A204.1 (cell line): ENCODE measurements at regions not wholly inside any gene's neighbourhood (a gene's known extent, or its start where the extent isn't known, plus 50 kb on each side); places are given as distances from the start of the nearest gene placed in this dataset.

ENCODE experiments used
- FAIRE-seq: peaks from 2 replicates; lab custom pipeline; 2012; peaks lifted over from hg19 to GRCh38; lab: Jason Lieb, UNC

DNA sequence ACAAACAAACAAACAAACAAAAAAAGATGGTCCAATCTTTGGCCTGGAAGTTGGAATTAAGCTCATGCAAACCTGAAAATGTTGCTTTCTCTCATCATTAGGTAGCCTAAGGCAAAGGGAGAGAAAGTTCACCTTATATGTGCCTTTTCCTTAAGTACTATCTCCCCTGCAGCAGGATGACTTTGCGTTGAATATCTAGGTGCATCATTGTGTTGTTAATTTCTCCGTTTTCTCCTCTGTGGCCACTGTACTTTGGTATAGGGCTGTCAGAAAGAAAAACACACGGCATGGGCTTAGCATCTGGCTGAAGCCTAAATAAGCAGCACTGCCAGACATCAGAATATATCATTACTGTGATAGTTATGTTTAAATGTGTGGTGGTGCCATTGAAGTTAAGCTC, 345.5 kb downstream of the BCAT1 start:
- FAIRE-seq: no peak

DNA sequence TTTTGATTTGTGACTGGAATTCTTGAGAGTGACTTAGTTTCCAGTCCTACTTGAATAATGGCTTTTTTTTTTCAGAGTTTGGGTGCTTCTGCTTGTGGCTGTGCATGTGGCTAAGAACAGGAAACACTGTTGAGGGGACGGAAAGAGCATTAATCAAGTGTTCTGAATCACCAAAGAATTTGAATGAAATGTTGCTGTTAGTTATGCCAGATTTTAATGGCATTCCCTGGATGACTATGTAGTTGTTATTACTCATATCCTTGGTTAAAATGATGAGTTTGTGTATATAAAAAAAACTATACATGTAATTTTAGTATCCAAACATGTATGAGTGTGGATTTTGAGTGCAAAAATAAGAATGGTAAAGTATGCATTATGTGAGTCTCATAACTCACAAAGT, 347.9 kb downstream of the BCAT1 start:
- FAIRE-seq: no peak

DNA sequence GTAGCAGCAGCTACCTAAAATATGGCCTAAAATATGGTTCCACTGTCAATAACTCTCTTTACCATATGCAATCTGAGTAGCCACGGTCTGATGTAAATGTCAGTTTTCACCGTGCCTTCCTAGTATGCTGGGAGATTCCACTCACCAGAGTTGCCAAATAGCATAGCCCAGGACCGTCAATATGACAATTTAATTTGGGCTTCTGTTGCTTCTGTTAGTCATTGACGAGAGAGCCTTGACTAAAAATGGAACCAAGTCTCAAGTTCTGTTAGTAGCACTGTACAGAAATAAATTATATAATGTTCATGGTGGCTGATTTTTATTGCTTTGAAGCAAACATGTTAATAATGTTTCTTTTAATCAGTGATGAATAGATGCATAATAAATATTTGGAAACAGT, 348.4 kb downstream of the BCAT1 start:
- FAIRE-seq: no peak

DNA sequence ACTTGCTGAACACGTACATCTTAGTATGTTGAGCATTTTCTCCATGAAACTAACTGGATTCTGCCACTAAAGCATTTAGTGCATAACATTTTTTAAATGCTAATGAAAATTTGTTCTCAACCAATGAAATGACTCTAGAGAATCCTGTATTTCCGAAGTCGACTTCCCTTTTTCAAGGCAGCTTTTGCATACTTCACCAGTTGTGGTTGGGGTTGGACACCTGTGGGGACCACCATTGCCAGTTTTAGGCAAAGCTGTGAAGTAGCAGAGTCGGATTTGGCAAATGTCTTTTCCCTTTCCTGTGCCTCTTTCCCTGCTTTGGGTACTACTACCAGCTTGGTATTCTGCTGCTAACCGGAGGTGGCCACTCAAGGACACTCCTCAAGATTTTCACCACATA, 349.2 kb downstream of the BCAT1 start:
- FAIRE-seq: no peak

DNA sequence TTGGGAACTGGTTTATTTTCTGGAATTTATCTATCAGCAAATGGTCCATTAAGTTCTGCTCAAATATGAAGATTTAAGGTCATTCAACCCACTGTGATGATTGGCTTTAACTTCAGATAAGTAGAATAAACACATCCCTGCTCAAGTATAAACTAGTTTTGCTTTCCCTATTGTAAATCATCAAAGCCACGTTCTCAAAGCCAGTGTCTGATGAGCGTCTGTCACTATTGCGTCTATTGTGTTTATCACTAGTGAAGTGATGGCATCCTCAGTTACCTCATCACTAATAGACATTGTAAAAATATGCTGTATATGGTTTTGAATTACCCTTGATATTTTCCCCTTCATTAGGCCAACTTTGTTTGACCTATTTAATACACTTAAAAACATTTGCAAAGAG, 351.3 kb downstream of the BCAT1 start:
- no peak for FAIRE-seq

DNA sequence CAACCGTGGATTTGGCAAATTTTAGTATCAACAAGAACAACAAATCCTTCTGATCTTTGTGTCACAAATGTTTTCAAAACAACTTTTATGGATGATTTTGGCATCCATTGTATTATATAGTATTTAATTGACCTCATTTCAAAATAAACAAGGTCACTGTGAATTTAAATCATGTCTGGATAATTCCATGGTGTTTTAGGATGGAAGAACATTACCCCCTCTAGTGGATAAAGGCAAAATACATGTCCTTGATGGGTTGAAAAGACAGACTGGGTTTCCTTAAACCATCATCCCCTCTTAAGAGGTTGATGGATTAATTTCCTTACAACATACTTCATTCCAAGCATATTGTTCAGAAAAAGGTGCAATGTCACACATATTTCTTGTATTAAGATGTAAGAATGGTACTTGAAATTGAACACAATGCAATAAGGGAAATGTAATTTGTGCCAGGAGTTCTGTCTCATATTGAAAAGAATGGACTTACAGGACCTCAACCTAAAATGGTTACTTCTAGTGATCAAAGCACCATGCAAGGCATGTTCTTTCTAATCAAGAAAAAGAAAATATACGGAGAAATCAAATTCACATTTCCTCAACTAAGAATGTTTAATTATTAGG, 352.0 kb downstream of the BCAT1 start:
- FAIRE-seq: peak; percentile 88

DNA sequence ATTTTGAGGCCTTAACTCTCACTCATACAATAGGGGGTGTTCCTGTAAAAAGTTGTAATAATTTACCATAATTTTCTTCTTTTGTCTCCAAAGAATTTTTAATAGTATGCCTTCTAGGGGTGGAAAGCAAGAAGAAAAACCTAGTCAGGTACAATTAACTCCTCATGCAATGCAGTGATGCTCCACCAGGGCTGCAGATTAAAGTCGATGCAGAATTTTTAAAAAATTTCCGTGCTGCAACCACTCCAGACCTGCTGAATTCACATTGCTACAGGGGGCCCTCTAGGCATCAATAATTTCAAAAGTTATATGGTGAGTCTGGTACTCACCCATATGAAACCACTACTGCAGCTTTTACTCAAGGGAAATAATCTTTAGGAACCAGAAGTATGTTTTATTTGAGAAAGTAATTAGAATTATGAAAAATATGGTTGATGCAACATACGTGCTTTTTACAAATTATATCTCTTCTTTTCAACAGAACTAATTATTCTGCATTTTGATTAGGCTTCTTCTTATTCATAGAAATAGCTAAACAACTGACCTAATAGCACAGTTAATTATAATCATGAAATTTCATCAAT, 353.2 kb downstream of the BCAT1 start:
- FAIRE-seq: no peak

DNA sequence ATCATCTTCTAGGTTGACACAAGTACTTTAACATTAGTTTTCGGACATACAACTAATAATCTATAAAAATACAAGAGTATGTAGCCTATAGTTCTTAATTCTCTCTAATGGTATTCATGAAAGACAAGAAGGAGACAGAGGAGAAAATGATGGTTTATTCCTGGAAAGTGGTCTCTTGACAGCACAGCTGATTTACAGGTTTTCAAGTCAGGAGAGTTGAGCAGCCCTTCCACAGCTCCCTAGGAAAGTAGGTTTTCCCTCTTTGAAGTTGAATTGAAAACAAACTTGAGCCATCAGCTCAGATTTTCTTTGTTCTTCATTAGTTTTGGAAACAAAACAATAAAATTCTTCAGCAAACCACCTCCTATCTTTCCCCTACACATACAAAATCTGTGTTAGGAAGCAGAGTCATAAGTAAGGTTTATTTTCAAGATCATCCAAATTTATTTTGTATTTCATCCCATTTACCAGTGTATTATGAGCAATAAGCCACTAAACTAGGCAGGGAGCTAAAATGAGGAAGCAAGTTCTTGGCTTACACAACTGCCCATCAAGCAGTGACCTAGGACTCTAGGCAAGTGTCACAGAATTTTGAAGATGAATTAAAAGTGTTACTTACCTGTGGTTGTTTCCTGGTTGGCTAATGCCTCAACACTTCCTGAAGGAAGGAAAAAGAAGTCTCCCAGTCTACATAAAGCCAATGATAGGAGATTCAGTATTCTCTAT, 357.0 kb downstream of the BCAT1 start:
- no peak for FAIRE-seq

DNA sequence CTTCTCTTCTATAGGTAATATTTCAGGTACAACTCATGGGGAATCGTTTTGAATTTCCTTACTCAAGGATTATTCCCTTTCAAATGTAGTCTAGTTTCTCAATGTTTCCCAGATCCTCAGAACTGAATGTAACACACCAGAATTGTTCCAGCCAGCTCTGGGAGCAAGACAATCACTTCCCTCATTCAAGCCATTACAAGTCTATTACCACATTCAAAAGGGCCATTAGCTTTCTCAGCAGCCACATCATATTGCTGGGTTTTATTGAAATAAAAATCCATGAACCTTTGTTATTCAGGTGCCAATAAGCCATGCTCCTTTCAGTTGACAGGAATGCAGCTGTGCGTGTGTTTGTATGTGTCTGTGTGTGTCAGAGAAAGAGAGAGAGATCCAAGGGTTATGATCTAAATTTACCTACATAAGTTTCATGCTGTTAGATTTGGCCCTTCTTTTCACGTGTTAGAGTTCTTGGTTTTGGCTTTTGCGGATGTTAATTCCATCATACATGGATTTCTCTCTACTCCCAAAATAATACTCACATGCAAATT, 357.7 kb downstream of the BCAT1 start:
- FAIRE-seq: no peak

DNA sequence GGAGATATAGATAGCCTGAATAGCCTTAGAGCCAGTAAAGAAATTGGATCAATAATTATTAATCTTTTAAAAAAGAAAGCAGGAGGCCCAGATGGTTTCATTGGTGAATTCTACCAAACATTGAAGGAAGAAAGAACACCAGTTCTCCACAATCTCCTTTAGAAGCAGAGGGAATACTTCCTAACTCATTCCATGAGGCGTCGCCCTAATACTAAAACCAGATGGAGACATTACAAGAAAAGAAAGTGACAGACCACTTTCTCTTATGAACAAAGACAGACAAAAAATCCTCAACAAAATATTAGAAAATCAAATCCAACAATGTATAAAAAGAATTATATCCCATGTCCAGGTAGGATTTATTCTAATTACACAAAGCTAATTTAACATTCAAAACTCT, 362.6 kb downstream of the BCAT1 start:
- FAIRE-seq: no peak

DNA sequence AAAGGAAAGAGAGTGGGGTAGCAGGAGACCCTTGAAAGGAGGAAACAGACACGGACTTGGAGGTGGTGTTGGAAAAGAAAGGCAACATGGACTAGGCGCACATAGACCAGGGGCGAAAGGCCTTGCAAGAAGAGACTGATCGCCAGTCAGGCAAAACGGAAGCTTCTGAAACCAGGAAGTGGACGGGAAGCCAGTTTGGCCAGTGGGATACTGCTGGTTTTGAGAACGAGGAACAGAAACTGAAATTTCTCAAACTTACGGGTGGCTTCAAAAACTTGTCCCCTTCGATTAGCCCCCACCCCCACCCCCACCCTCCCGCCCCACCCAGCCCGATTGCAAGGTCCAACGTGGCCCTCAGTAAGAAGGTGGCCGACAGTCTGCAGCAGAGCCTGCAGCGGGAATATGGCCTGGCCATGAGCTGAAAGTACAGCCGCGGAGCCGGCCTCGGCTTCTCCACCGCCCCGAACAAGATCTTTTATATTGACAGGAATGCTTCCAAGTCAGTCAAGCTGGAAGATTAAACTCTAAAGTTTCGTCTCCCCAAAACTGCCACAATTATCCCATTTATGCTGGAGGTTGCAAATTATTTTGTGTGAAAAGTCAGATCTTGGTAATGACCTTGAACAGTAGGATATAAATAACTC, 364.7 kb downstream of the BCAT1 start:
- FAIRE-seq: no peak

DNA sequence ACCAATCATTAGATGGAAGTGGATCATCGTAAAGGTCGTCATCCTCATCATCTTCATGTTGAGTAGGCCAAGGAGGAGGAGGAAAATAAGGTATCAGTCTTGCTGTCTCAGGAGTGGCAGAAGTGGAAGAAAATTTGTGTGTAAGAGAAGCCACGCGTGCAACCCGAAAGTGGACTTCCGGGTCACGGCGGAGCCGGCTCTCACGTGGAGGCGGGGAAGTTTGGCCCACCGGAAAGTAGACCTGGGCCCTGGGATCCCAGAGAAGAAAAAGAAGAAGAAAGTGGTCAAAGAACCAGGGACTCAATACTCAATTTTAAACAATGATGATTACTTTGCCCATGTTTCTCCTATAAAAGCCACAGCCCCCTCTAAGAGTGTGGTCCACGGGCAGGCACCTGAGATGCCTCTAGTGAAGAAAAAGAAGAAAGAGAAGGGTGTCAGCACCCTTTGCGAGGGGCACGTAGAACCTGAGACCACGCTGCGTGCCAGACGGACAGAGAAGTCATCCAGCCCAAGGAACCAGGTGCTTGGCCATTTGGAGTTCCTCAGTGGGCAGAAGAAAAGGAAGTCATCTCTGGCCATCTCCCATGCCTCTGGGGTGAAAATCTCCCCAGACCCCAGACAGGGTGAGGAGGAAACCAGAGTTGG, 365.8 kb downstream of the BCAT1 start:
- FAIRE-seq: no peak

DNA sequence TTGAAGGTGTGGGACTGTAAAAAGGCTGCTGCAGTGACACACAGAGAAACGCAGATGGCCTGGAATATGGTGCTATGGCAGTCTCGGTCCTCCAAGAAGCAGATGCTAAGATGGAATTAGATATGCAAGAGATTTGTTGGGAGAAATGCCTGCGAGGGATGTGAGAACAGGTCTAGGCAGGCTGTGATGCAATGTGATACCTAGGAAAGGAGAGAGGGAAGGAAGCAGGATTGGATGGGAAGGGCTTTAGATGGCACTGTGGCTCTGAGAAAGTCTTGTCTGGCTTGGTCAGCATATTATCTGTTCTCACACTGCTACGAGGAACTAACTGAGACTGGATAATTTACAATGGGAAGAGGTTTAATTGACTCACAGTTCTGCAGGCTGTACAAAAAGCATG, 374.4 kb downstream of the BCAT1 start:
- no peak for FAIRE-seq

DNA sequence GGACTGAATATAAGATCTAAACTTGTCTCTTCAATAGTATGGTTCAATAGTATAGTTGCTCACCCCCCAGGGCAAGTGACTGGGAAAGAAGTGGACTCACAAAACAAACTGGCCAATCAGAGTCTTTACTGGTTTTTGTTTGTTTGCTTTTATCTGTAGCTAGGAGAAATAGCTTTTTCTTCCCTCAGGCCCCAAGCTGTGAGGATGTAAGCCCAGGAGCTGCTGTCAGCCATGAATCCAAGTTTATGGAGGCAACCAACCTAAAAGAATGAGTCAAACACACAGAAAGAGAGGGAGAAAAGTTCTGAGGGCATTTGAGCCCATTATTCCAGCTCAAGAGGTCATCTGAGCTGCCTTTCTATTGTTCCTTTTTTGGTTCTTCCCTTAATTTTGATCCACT, 375.3 kb downstream of the BCAT1 start:
- FAIRE-seq: no peak

DNA sequence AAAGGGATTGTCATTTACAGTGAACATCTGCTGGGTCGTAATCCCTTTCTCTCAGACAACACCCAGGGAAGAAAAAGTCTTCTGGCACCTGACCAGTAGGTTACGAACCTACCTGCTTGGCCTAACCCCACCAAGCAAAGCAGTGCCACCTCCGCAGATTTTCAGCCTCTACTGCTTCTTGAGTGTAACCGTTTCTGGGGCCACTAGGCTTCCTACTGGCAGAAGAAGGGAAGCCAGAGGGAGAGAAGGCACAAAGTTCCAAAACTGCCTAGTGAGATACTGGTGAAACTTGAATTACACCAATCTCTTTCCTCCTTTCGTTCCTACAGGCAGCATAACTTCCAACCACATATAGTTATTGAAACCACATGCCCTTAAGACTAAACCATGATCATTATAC, 383.6 kb downstream of the BCAT1 start:
- FAIRE-seq: no peak

DNA sequence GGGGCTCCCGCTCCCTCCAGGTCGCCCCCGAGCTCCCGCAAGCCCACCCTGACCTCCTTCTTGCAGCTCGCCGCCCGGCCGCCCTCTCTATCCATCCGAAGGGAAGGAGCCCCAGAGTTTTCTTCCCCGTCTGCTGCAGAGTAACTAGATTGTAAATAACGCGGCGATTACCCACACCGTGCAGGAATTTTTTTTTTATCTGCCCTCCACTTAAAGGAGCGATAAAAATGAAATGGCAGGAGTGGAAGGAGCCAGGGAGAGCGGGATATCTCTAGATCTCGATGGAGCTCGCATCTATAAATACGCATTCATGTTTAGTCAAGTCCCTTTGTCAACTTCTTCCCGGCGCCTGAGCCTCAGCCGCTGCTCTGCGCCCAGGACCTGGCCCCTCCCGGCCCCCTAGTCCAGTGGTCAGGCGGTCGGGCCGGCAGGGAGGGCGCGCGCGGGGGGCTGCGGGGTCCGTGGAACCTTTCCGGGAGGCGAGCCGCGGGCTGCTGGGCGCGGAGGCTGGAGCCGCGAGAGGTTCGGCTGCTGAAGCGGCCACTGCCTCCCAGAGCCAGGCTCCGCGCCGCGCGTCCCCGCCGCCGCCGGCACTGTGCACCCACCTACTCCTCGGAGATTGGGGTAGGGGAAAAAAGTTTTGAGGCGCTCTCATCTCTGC, 386.0 kb downstream of the BCAT1 start:
- FAIRE-seq: no peak

DNA sequence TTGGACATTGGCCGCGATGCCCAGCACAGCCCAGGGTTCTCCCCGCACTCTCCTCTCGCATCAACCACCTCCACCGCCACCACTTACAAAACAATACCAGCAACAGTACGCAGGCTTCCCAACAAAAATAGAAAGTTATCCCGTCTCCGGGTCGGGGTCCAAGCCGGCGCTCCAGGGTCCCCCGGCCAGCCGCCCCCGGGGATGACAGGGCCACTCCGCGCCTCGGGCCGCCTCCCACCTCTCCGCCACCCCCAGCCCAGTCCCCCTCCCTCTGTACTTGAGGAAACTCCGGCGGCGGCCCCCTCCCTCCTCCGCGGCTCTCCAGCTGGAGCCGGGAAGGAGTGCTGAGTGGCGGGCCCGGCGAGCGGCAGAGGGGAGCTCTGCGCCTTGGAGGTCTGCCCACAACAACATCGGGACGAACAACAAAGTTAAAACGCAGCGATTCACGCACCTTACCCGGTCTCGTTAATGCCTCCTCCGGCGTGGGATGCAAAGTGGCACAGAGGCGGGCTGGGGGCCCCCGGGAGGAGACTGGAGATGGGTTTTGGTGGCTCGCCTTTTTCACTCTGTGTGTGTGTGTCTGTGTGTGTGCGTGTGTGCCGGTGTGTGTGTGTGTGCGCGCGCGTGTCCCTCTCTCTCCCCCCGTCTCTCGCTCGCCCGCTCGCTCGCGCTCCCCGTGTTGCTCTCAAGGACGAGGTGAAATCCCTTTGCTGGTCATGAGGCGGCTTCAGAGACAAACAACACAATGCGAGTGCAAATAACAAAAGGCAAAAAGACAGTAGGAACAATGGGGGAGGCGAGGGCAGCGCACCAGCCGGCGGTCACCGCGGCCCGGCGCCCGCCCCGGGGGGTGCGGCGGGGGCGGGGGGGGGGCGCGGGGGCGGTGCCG, 386.8 kb downstream of the BCAT1 start:
- no peak for FAIRE-seq

DNA sequence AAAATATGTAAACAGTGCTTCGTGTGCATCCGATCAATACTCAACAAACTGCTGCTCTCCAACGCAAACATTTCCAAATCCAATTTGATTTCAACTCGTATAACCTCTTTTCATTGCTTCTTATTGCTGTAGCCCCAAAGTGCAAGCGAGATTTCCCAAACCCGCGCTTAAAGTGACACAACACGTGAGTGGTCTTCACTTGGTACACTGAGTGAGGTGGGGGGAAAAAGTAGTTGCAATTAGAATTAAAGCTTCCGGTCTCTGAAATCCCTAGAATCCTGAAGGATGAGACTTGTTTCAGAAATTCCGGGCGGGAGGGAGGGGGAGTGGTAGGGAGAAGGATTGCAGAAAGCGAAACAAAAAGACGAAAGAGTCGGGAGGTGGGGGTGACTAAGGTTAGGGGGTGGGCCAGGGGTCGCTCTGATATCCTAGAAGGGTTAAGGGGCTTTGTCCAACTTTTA, 387.5 kb downstream of the BCAT1 start:
- FAIRE-seq: no peak

DNA sequence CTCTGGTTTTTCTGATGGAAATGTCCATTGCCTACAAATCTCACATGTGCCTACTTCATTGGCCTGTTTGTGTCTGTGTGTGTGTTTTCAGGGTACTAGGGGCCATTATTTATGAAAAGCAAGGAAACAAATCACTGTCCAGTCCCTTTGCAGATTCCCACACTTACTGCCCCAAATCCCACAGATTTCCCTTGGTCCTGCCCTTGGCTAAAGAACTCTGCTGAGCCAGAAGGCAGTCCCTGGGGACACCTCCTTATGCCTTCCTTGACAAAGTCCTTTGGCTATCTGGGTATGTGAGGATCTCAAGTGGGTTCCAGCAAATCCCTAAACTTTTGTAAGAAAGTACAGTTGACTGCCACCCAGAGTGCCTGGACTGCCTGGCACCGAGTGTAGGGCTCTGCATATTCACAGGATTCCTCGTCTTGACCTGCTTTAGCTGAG, 388.1 kb downstream of the BCAT1 start:
- no peak for FAIRE-seq

DNA sequence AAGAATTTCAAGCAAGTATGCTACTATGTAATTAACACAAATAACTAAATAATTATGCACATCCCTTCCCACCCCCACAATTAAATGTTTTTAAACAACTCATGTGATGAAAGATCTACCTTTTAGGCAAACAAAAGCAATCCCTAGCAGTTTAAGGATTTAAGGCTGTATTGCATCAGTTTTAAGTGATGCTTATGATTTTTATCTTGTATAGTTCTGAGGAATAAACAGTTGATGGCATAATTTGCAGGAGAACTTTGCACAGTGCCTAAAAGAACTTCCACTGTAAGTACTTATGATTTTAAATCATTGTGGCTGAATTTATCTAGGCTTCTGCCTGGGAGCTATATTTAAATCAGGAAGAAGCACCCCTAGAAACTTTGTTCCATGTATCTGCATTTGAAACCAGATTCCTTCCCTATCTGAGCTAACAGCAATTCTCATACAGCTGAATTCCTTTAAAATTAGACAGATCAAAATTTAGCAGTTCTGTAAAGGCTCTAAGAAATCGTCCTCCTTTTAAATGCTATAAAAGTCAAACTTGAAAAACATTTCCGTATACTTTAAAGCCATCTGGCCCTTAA, 388.6 kb downstream of the BCAT1 start:
- FAIRE-seq: no peak

DNA sequence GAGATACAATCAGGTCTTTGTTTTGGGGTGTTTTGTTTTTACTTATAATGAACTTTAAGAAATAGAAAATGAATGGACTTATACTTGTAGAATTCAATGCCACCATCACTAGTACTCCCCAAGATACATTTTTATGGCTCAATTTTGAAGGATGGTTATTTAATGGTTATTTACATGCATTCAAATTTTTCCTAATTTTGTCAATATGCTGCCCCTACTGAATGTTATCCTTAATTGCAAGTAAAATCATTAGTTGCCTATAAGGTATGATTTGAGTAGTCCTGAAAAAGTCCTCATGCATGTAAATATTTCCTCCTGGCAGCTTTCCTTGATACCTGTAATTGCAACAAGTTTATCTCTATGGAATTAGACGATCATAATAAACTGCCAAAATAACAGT, 391.2 kb downstream of the BCAT1 start:
- FAIRE-seq: no peak
